Common myeloid progenitor, CD34-positive (primary cell): ENCODE measurements at regions not wholly inside any gene's neighbourhood (a gene's known extent, or its start where the extent isn't known, plus 50 kb on each side); places are given as distances from the start of the nearest gene placed in this dataset.
"Not testable (repeated sequence)": the region's sequence is repeated elsewhere in the genome, so short reads cannot be mapped to it uniquely, and the experiment has no call there.

Source experiments
- CTCF ChIA-PET: fragments of 350-600 bp; sonication (Branson Sonifier 250); formaldehyde crosslinking; loops from one replicate; lab custom pipeline; 2021; ENCODE audit warnings: antibody characterized with exemption; lab: Charles Lee
- POLR2A ChIA-PET: fragments of 350-600 bp; sonication (Branson Sonifier 250); formaldehyde crosslinking; loops from one replicate; lab custom pipeline; 2021; ENCODE audit warnings: antibody characterized with exemption; lab: Charles Lee
- DNase-seq, 3 donors: peaks; one replicate each; pipeline versions ENCODE4 v3.0.0 to v3.0.0-alpha.2; 2013
- H3K27ac ChIP-seq, 2 experiments: 1 replicate in 1 of 2; 2 replicates in 1 of 2; pipeline ENCODE4 v1.7.0; 2013; ENCODE audit warnings: inconsistent platforms in 2 of 2, low read length in 2 of 2, mild to moderate bottlenecking in 2 of 2, low read depth in 1 of 2, moderate library complexity in 1 of 2; ENCODE audit not compliant: severe bottlenecking in 2 of 2, insufficient read depth in 1 of 2, poor library complexity in 1 of 2
- H3K27me3 ChIP-seq, 5 experiments: replicated peaks in 2 of 5; 1 replicate in 3 of 5; 2 replicates in 2 of 5; pipeline versions ENCODE4 v1.6.1 to v1.7.0; 2013; ENCODE audit warnings: low read length in 4 of 5, mild to moderate bottlenecking in 2 of 5, moderate library complexity in 2 of 5, inconsistent platforms in 1 of 5; ENCODE audit not compliant: insufficient read depth in 5 of 5, control insufficient read depth in 4 of 5
- H3K36me3 ChIP-seq, 4 experiments: 1 replicate in 2 of 4; 2 replicates in 2 of 4; pipeline versions ENCODE4 v1.6.1 to v1.7.0; 2013; ENCODE audit warnings: low read length in 3 of 4, control low read depth in 1 of 4, mild to moderate bottlenecking in 1 of 4; ENCODE audit not compliant: control insufficient read depth in 4 of 4, insufficient read depth in 4 of 4
- H3K4me1 ChIP-seq, 4 experiments: 1 replicate in 3 of 4; 2 replicates in 1 of 4; pipeline versions ENCODE4 v1.6.1 to v1.7.1; 2013; ENCODE audit warnings: low read length in 3 of 4, mild to moderate bottlenecking in 3 of 4, control low read depth in 1 of 4, inconsistent platforms in 1 of 4, moderate library complexity in 1 of 4; ENCODE audit not compliant: control insufficient read depth in 4 of 4, insufficient read depth in 4 of 4; ENCODE audit errors: control extremely low read depth in 1 of 4
- H3K4me3 ChIP-seq, 7 experiments: 1 replicate in 4 of 7; 2 replicates in 3 of 7; pipeline versions ENCODE4 v1.5.1 to v1.7.0; 2013; ENCODE audit warnings: mild to moderate bottlenecking in 7 of 7, low read length in 6 of 7, moderate library complexity in 6 of 7, inconsistent platforms in 2 of 7, low read depth in 2 of 7, control low read depth in 1 of 7; ENCODE audit not compliant: insufficient read depth in 4 of 7, control insufficient read depth in 1 of 7; ENCODE audit errors: extremely low read depth in 1 of 7
- H3K9me3 ChIP-seq, 5 experiments: 1 replicate in 4 of 5; 2 replicates in 1 of 5; pipeline versions ENCODE4 v1.6.1 to v1.7.1; 2013; ENCODE audit warnings: low read length in 4 of 5, mild to moderate bottlenecking in 2 of 5, inconsistent platforms in 1 of 5, low read depth in 1 of 5, moderate library complexity in 1 of 5; ENCODE audit not compliant: control insufficient read depth in 4 of 5, insufficient read depth in 2 of 5; ENCODE audit errors: control extremely low read depth in 1 of 5
- WGBS: methylation state at CpG from one replicate; pipeline ENCODE4 v1.1.5; 2013; ENCODE audit not compliant: insufficient coverage; 5-methylcytosine and 5-hydroxymethylcytosine counted together

DNA sequence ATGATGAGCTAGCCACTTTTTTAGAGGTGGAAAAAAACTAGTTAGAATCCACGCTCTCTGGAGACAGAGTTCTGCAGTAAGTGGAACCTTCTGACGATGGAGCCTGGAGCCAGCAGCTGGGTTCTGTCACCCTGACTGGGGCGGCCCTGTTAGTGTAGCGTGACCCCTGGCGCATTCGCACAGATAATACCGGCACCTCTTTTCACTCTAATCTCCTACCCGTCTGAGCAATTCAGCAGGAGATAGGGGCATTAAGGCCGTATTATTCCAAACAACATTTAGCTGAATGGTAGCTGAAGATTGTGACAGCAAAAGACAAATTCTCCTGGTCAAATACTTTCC lies 292.6 kb downstream of the FBXO8 start:
- H3K4me3 ChIP-seq = no peak overlapping the region
- H3K36me3 ChIP-seq = no peaks in the 10 kb centered on the region
- DNase-seq = no peak
- ChIA-PET POLR2A (no interaction called here), CTCF (interaction anchor here (1.0 to 2.6 kb wide), 7 partner anchors 8 to 485 kb away, joined by 3 to 10 read pairs (median 4); no protein-coding TSS in a partner anchor)
- H3K27ac ChIP-seq = no peak overlapping the region
- no peaks in the 10 kb centered on the region for H3K4me1 ChIP-seq
- WGBS = 45% methylated on average over 9 of the region's 9 CpGs
- peaks cover 0 to 28% (median 11%) of the 10 kb centered on the region in 5 experiments for H3K27me3 ChIP-seq
- no peaks in the 10 kb centered on the region for H3K9me3 ChIP-seq

DNA sequence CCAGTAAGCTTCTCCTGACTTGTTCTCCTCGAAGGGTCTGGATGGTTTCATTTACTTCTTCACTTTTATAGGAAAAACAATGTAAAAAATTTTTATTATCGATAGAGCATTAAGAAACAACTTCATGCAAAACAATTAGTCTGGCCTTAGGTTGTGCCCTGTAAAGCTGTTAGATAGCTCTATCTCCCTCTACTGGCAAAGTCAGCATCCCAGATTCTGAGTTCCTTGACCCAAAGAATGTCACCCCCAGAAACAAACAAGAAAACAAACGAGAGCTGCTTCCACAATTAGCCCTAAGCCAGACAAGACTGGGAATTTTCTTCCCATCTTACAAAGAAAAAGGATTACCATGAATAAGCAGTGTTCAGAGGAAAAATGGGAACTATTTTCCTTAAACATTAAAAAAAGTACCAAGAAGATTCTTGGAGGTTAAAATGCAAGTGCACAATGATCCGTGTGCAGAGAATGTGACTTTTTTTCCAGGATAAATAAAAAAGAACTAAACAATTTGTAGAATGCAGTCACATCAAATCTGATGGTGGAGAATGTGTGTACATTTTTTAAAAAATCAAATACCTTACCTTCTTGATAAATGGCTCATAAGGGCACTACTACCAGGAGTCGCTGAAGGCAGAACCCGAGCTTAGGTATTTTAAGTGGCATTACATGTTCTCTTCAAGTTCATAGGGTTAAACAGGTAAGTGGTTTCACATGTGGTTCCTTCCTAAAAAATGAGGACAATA lies 293.2 kb downstream of the FBXO8 start:
- H3K4me1 ChIP-seq = no peaks in the 10 kb centered on the region
- CTCF ChIA-PET = interaction anchor here (0.7 to 2.6 kb wide), 12 partner anchors 9 to 484 kb away, joined by 3 to 10 read pairs (median 4); no protein-coding TSS in a partner anchor
- no peaks in the 10 kb centered on the region for H3K36me3 ChIP-seq
- H3K9me3 ChIP-seq = no peaks in the 10 kb centered on the region
- peak; percentile 34 to 54 (median 46) for DNase-seq
- 74% methylated on average over 2 of the region's 6 CpGs for WGBS
- H3K4me3 ChIP-seq = no peak overlapping the region
- POLR2A ChIA-PET = no interaction called here
- H3K27ac ChIP-seq = no peak overlapping the region
- peaks cover 0 to 28% (median 11%) of the 10 kb centered on the region in 5 experiments for H3K27me3 ChIP-seq

- H3K27ac ChIP-seq, CTCF ChIA-PET, H3K4me1 ChIP-seq, H3K36me3 ChIP-seq, H3K4me3 ChIP-seq, H3K9me3 ChIP-seq, H3K27me3 ChIP-seq, DNase-seq, POLR2A ChIA-PET: not testable (repeated sequence)
- no CpG with 5 or more reads among the region's 4 CpGs for WGBS
Measured at GRCh38 chr4:173963523-173963922, 319.9 kb downstream of the FBXO8 start.

- Histone ChIP-seq H3K27ac (no peak overlapping the region), H3K4me3 (no peak overlapping the region), H3K9me3 (no peaks in the 10 kb centered on the region), H3K4me1 (no peaks in the 10 kb centered on the region), H3K27me3 (peaks cover 0 to 2% (median 0%) of the 10 kb centered on the region in 5 experiments), H3K36me3 (no peaks in the 10 kb centered on the region)
- CTCF ChIA-PET = no interaction called here
- 82% methylated on average over 5 of the region's 5 CpGs for WGBS
- POLR2A ChIA-PET = no interaction called here
- no peak for DNase-seq
Measured at GRCh38 chr4:173960398-173960797, 323.1 kb downstream of the FBXO8 start.

GRCh38 chr4:173958445-173958844 lies 325.0 kb downstream of the FBXO8 start:
- ChIA-PET CTCF (no interaction called here), POLR2A (no interaction called here)
- no CpG with 5 or more reads among the region's 1 CpG for WGBS

DNA sequence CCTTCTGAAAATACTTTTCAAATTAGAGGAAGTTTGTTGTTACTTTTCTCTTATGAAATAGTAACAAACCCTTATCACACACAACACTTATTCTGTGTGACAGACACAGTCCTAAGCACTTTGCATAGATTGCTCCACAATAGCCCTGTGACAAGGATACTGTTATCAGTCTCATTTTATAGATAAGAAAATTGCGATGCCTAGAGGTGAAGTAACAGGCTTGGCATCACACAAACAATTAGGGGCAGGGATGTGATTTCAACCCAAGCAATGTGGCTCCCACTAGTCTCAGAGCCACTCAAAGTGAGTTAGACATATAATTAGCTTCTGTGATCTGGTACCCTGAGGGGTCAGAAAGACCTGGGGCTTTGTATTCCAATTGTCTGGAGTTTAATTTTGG lies 339.9 kb downstream of the FBXO8 start:
- DNase-seq = peak in 1 of 3 donors; percentile 8
- 82% methylated on average over 1 of the region's 1 CpG for WGBS
- ChIA-PET POLR2A (no interaction called here), CTCF (no interaction called here)
- H3K27me3 ChIP-seq = peaks cover 0 to 3% (median 0%) of the 10 kb centered on the region in 5 experiments
- H3K9me3 ChIP-seq = no peaks in the 10 kb centered on the region
- no peak overlapping the region for H3K27ac ChIP-seq
- no peaks in the 10 kb centered on the region for H3K4me1 ChIP-seq
- H3K4me3 ChIP-seq = no peak overlapping the region
- H3K36me3 ChIP-seq = no peaks in the 10 kb centered on the region

More at GRCh38 chr4:173958445-173958844, 325.0 kb downstream of the FBXO8 start:
- no peak overlapping the region for H3K4me3 ChIP-seq
- no peaks in the 10 kb centered on the region for H3K4me1 ChIP-seq
- peaks cover 0 to 2% (median 0%) of the 10 kb centered on the region in 5 experiments for H3K27me3 ChIP-seq
- H3K9me3 ChIP-seq = no peaks in the 10 kb centered on the region
- H3K27ac ChIP-seq = no peak overlapping the region
- no peaks in the 10 kb centered on the region for H3K36me3 ChIP-seq
- peak; percentile 11 to 58 (median 56) for DNase-seq

- WGBS = 69% methylated on average over 5 of the region's 5 CpGs
- peaks cover 0 to 12% (median 4%) of the 10 kb centered on the region in 5 experiments for H3K27me3 ChIP-seq
- no peak overlapping the region for H3K4me3 ChIP-seq
- ChIA-PET POLR2A (no interaction called here), CTCF (no interaction called here)
- no peak for DNase-seq
- H3K4me1 ChIP-seq = no peaks in the 10 kb centered on the region
- H3K27ac ChIP-seq = no peak overlapping the region
- no peaks in the 10 kb centered on the region for H3K36me3 ChIP-seq
- no peaks in the 10 kb centered on the region for H3K9me3 ChIP-seq
Measured at GRCh38 chr4:173940146-173940545, 343.3 kb downstream of the FBXO8 start.
